K562 (cell line): ENCODE measurements at regions not wholly inside any gene's neighbourhood (a gene's known extent, or its start where the extent isn't known, plus 50 kb on each side); places are given as distances from the start of the nearest gene placed in this dataset.

Experiments
- ATAC-seq: fragments of 200-7000 bp; cut with Tn5 transposase; 3 replicates; pipeline ENCODE4 v1.9.1; 2020; ENCODE audit warnings: moderate library complexity
- BruUV-seq: library from RNA; stranded (reverse); fragments of 400-500 nt; replicated peaks from 2 replicates; lab custom pipeline; 2021; lab: Mats Ljungman, UMichigan
- CTCF ChIA-PET: fragments of 300-600 bp; formaldehyde crosslinking; extraction: SDS; loops from one replicate; lab custom pipeline; 2021; ENCODE audit warnings: low intra/inter-chr PET ratio; lab: Yijun Ruan, JAX
- POLR2A ChIA-PET: fragments of 300-600, 350-650 bp; sonication (Branson Sonifier 250); formaldehyde crosslinking; extraction: SDS; loops from one replicate; lab custom pipeline; 2021; ENCODE audit warnings: antibody characterized with exemption, inconsistent platforms; lab: Yijun Ruan, JAX
- DNase-seq, 4 experiments: peaks; one replicate each; pipeline versions ENCODE4 v3.0.0 to v3.0.0-alpha.2; 2011 to 2018; ENCODE audit warnings: low spot score in 3 of 4, mixed read lengths in 3 of 4; ENCODE audit errors: extremely low read depth in 1 of 4
- FAIRE-seq: peaks from 2 replicates; lab custom pipeline; 2011; peaks lifted over from hg19 to GRCh38; lab: Jason Lieb, UNC
- H2AFZ ChIP-seq: 2 replicates; pipeline ENCODE4 v1.6.0; 2011; ENCODE audit warnings: low read depth, low read length, control low read depth, inconsistent platforms
- H3K27ac ChIP-seq: fragments of 200-600 bp; 3 replicates; pipeline ENCODE4 v1.8.0; 2011; ENCODE audit warnings: low read depth, mild to moderate bottlenecking, control low read depth, inconsistent platforms, low read length, moderate library complexity, mixed read lengths; ENCODE audit errors: extremely low read depth
- H3K27me3 ChIP-seq, 2 experiments: fragments of 300-600 bp in 1 of 2; 2 replicates in 1 of 2; 3 replicates in 1 of 2; pipeline versions ENCODE4 v1.6.0 to v1.8.0; 2011; ENCODE audit warnings: inconsistent platforms in 2 of 2, low read length in 2 of 2, mild to moderate bottlenecking in 1 of 2, mixed read lengths in 1 of 2, moderate library complexity in 1 of 2; ENCODE audit not compliant: control insufficient read depth in 2 of 2, insufficient read depth in 2 of 2
- H3K36me3 ChIP-seq: fragments of 300-600 bp; 3 replicates; pipeline ENCODE4 v1.8.0; 2011; ENCODE audit warnings: mild to moderate bottlenecking, low read length, inconsistent platforms; ENCODE audit not compliant: control insufficient read depth, insufficient read depth
- H3K4me1 ChIP-seq, 2 experiments: fragments of 200-600 bp in 1 of 2; replicated peaks in 1 of 2; 2 replicates in 1 of 2; 3 replicates in 1 of 2; pipeline versions ENCODE4 v1.5.1 to v1.8.0; 2011; ENCODE audit warnings: inconsistent platforms in 2 of 2, low read length in 2 of 2, mild to moderate bottlenecking in 1 of 2, mixed read lengths in 1 of 2, moderate library complexity in 1 of 2; ENCODE audit not compliant: control insufficient read depth in 2 of 2, insufficient read depth in 2 of 2
- H3K4me2 ChIP-seq: 2 replicates; pipeline ENCODE4 v1.6.1; 2011; ENCODE audit warnings: low read length, control low read depth, inconsistent platforms, mixed read lengths; ENCODE audit not compliant: insufficient read depth
- H3K4me3 ChIP-seq: fragments of 200-600 bp; sonication (generic), shearing (Covaris generic); 2 replicates; pipeline ENCODE4 v1.5.1; 2016; ENCODE audit warnings: control low read depth, inconsistent platforms
- H3K79me2 ChIP-seq: fragments of 200-600 bp; 3 replicates; pipeline ENCODE4 v1.8.0; 2011; ENCODE audit warnings: low read length, inconsistent platforms; ENCODE audit not compliant: control insufficient read depth, insufficient read depth
- H3K9ac ChIP-seq, 2 experiments: 2 replicates each; pipeline versions ENCODE4 v1.6.0 to v1.6.1; 2011; ENCODE audit warnings: low read depth in 2 of 2, low read length in 2 of 2, control low read depth in 1 of 2, inconsistent platforms in 1 of 2, mild to moderate bottlenecking in 1 of 2, mixed read lengths in 1 of 2; ENCODE audit not compliant: insufficient read depth in 1 of 2
- H3K9me1 ChIP-seq: one replicate; pipeline ENCODE4 v1.6.0; 2011; ENCODE audit warnings: inconsistent platforms, mild to moderate bottlenecking, low read length, moderate library complexity; ENCODE audit not compliant: control insufficient read depth, insufficient read depth
- H3K9me3 ChIP-seq: replicated peaks from 2 replicates; pipeline ENCODE4 v1.5.1; 2011; ENCODE audit warnings: low read depth, low read length, inconsistent platforms; ENCODE audit not compliant: control insufficient read depth, insufficient read depth
- H4K20me1 ChIP-seq: replicated peaks from 2 replicates; pipeline ENCODE4 v1.6.1; 2011; ENCODE audit warnings: low read length, inconsistent platforms, mixed read lengths; ENCODE audit not compliant: control insufficient read depth, insufficient read depth
- BMI1 ChIP-seq: fragments of 150-350 bp; IDR thresholded peaks from 2 replicates; pipeline ENCODE4 v1.6.1; 2014; ENCODE audit warnings: low read length
- LARP7 ChIP-seq: fragments of 450-650 bp; IDR thresholded peaks from 2 replicates; pipeline ENCODE4 v1.6.1; 2016
- RFX5 ChIP-seq: IDR thresholded peaks from 2 replicates; pipeline ENCODE4 v1.6.1; 2011; ENCODE audit warnings: low read depth, mild to moderate bottlenecking, improper control_type of control experiment, low read length
- WGBS: fragments of 100-300 bp; shearing (Covaris generic); methylation state at CpG from one replicate; pipeline ENCODE4 v1.1.6; 2016; ENCODE audit warnings: low coverage, mixed read lengths; ENCODE audit not compliant: insufficient coverage; ENCODE audit errors: missing lambda C conversion rate; 5-methylcytosine and 5-hydroxymethylcytosine counted together
- in situ Hi-C: fragments of 300-500 bp; cut with MboI; formaldehyde crosslinking; loops from 4 replicates; pipeline ENCODE4 v1.15.0; 2018; ENCODE audit warnings: inconsistent platforms, mixed read lengths
- intact Hi-C: fragments of 100-400 bp; cut with micrococcal nuclease; formaldehyde crosslinking; loops from 2 replicates; pipeline ENCODE4 v1.14.2; 2022

DNA sequence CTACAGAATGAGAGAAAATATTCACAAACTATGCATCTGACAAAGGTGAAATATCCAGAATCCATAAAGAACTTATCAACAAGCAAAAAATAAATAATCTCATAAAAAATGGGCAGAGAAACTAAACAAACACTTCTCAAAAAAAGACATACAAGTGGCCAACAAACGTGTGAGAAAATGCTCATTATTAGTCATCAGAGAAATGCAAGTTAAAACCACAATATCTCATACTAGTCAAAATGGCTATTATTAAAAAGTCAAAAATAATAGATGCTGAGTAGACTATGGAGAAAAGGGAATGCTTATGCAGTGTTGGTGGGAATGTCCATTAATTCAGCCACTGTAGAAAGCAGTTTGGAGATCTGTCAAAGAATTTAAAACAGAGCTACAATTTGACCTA lies 533.3 kb downstream of the TMA16 start:
- H3K4me3 ChIP-seq: no peak overlapping the region

GRCh38 chr4:164039482-164039881 lies 545.0 kb downstream of the TMA16 start:
- intact Hi-C loops: no loop called here
- TF ChIP-seq LARP7: no peak
- Histone ChIP-seq H3K9me3 (no peaks in the 10 kb centered on the region), H3K9me1 (no peaks in the 10 kb centered on the region), H2AFZ (no peak overlapping the region), H3K9ac (no peak overlapping the region), H3K4me3 (no peak overlapping the region), H3K79me2 (no peaks in the 10 kb centered on the region), H4K20me1 (no peaks in the 10 kb centered on the region), H3K36me3 (no peaks in the 10 kb centered on the region), H3K4me2 (no peak overlapping the region), H3K27me3 (no peaks in the 10 kb centered on the region), H3K27ac (no peak overlapping the region), H3K4me1 (no peaks in the 10 kb centered on the region)
- ATAC-seq (no peak), DNase-seq (no peak), FAIRE-seq (no peak)
- CTCF ChIA-PET: no interaction called here
- no TSS peak for BruUV-seq
- WGBS: 0% methylated on average over 1 of the region's 1 CpG
- POLR2A ChIA-PET: no interaction called here
- in situ Hi-C loops: no loop called here

More for the DNA sequence above, 533.3 kb downstream of the TMA16 start:
- ATAC-seq: no peak
- H3K27ac ChIP-seq: no peak overlapping the region
- H3K27me3 ChIP-seq: no peaks in the 10 kb centered on the region
- no peaks in the 10 kb centered on the region for H3K79me2 ChIP-seq
- DNase-seq: no peak
- no peaks in the 10 kb centered on the region for H3K36me3 ChIP-seq
- H2AFZ ChIP-seq: no peak overlapping the region
- no peaks in the 10 kb centered on the region for H3K9me3 ChIP-seq
- BruUV-seq: no TSS peak
- no peaks in the 10 kb centered on the region for H4K20me1 ChIP-seq
- FAIRE-seq: no peak
- H3K9ac ChIP-seq: no peak overlapping the region
- ChIA-PET CTCF (no interaction called here), POLR2A (no interaction called here)
- TF ChIP-seq RFX5: no peak
- TF ChIP-seq BMI1: no peak
- no peaks in the 10 kb centered on the region for H3K9me1 ChIP-seq
- 0% methylated on average over 1 of the region's 1 CpG for WGBS
- intact Hi-C loops (loop anchor here (10.0 kb wide), 1 partner anchor 473 kb away; no protein-coding TSS in a partner anchor), in situ Hi-C loops (no loop called here)
- H3K4me2 ChIP-seq: no peak overlapping the region
- no peaks in the 10 kb centered on the region for H3K4me1 ChIP-seq
